SK-N-SH treated with all-trans-retinoic acid at 6 μM for 48 hours (cell line): ENCODE measurements at regions not wholly inside any gene's neighbourhood (a gene's known extent, or its start where the extent isn't known, plus 50 kb on each side); places are given as distances from the start of the nearest gene placed in this dataset.

Experiments
- ATAC-seq: fragments of 200-7000 bp; cut with Tn5 transposase; 3 replicates; pipeline ENCODE4 v1.9.1; 2020; ENCODE audit warnings: mild to moderate bottlenecking, moderate library complexity
- ARNTL ChIP-seq: fragments of 450-650 bp; formaldehyde crosslinking; IDR thresholded peaks from 2 replicates; pipeline ENCODE4 v1.5.0; 2020; ENCODE audit warnings: low read depth, mild to moderate bottlenecking, moderate library complexity, borderline replicate concordance
- ESRRG ChIP-seq: fragments of 250-450 bp; sonication (Bioruptor Pico); IDR thresholded peaks from 2 replicates; pipeline ENCODE4 v1.6.1; 2021; ENCODE audit warnings: mild to moderate bottlenecking
- GLIS3 ChIP-seq: fragments of 250-450 bp; sonication (Bioruptor Pico); IDR thresholded peaks from 2 replicates; pipeline ENCODE4 v1.5.0; 2020; ENCODE audit warnings: mild to moderate bottlenecking, moderate library complexity
- ISL1 ChIP-seq: fragments of 250-450 bp; sonication (Bioruptor Pico); IDR thresholded peaks from 2 replicates; pipeline ENCODE4 v2.1.2; 2022; ENCODE audit warnings: mild to moderate bottlenecking, moderate library complexity
- OSR1 ChIP-seq: fragments of 250-450 bp; sonication (Bioruptor Pico); IDR thresholded peaks from 2 replicates; pipeline ENCODE4 v1.8.0; 2022; ENCODE audit warnings: moderate library complexity, mild to moderate bottlenecking, inconsistent platforms
- PPARA ChIP-seq: fragments of 250-450 bp; sonication (Bioruptor Pico); IDR thresholded peaks from 2 replicates; pipeline ENCODE4 v1.5.0; 2020; ENCODE audit warnings: mild to moderate bottlenecking, borderline replicate concordance
- SNAI2 ChIP-seq: fragments of 250-450 bp; sonication (Bioruptor Pico); IDR thresholded peaks from 2 replicates; pipeline ENCODE4 v1.5.0; 2020; ENCODE audit warnings: mild to moderate bottlenecking, moderate library complexity
- TCF4 ChIP-seq: fragments of 250-450 bp; sonication (Bioruptor Pico); IDR thresholded peaks from 2 replicates; pipeline ENCODE4 v1.8.0; 2021; ENCODE audit warnings: mild to moderate bottlenecking, moderate library complexity, borderline replicate concordance
- TOX ChIP-seq: fragments of 250-450 bp; sonication (Bioruptor Pico); IDR thresholded peaks from 2 replicates; pipeline ENCODE4 v1.8.0; 2021; ENCODE audit warnings: mild to moderate bottlenecking, moderate library complexity, borderline replicate concordance
- ZC3H10 ChIP-seq: fragments of 250-450 bp; sonication (Bioruptor Pico); IDR thresholded peaks from 2 replicates; pipeline ENCODE4 v1.5.1; 2021; ENCODE audit warnings: mild to moderate bottlenecking, moderate library complexity
- ZFP3 ChIP-seq: fragments of 250-450 bp; sonication (Bioruptor Pico); IDR thresholded peaks from 2 replicates; pipeline ENCODE4 v1.5.0; 2020; ENCODE audit warnings: mild to moderate bottlenecking, moderate library complexity
- ZFP30 ChIP-seq: fragments of 450-650 bp; formaldehyde crosslinking; IDR thresholded peaks from 2 replicates; pipeline ENCODE4 v1.5.0; 2022; ENCODE audit warnings: mild to moderate bottlenecking, moderate library complexity
- ZNF565 ChIP-seq: fragments of 450-650 bp; formaldehyde crosslinking; conservative IDR thresholded peaks from 2 replicates; pipeline ENCODE4 v1.5.0; 2020; ENCODE audit warnings: low read depth, mild to moderate bottlenecking, moderate library complexity
- ZNF70 ChIP-seq: fragments of 450-650 bp; formaldehyde crosslinking; IDR thresholded peaks from 2 replicates; pipeline ENCODE4 v1.5.0; 2020; ENCODE audit warnings: mild to moderate bottlenecking, moderate library complexity
- TF ChIP-seq, protein P1 (sequence below): fragments of 250-450 bp; sonication (Bioruptor Pico); IDR thresholded peaks from 2 replicates; pipeline ENCODE4 v1.5.0; 2020; ENCODE audit warnings: mild to moderate bottlenecking, moderate library complexity
- TF ChIP-seq, protein P2 (sequence below): fragments of 250-450 bp; sonication (Bioruptor Pico); IDR thresholded peaks from 2 replicates; pipeline ENCODE4 v1.5.1; 2020; ENCODE audit warnings: low read depth, mild to moderate bottlenecking, moderate library complexity
- TF ChIP-seq, protein P3 (sequence below): fragments of 250-450 bp; sonication (Bioruptor Pico); IDR thresholded peaks from 2 replicates; pipeline ENCODE4 v1.8.0; 2021; ENCODE audit warnings: low read depth, mild to moderate bottlenecking, moderate library complexity, borderline replicate concordance
- TF ChIP-seq, protein P4 (sequence below): fragments of 250-450 bp; sonication (Bioruptor Pico); IDR thresholded peaks from 2 replicates; pipeline ENCODE4 v1.5.1; 2021; ENCODE audit warnings: mild to moderate bottlenecking, moderate library complexity
- TF ChIP-seq, protein P5 (sequence below): fragments of 250-450 bp; sonication (Bioruptor Pico); IDR thresholded peaks from 2 replicates; pipeline ENCODE4 v1.8.0; 2020; ENCODE audit warnings: mild to moderate bottlenecking, moderate library complexity, borderline replicate concordance

DNA sequence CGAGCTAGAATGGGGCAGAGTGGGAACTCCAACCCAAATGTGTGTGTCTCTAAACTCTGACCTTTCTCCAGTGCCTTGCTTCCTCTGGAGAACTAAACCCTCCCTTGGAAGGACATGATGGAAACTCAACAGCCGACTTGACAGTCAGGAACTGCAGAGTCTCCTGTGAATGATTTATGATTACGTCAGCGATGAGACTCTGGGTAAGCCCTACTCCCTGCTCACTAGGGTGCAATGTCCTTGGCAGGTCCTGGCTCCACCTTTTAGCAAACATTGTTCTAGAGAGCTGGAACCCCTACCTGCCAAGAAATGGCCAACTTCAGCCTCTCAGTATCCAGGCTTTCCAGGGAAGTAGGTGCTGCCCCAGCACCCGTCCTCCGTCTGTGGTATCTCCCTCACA lies 96.1 kb upstream of the CD82 start (continued):
- TF ChIP-seq, protein P1, sequence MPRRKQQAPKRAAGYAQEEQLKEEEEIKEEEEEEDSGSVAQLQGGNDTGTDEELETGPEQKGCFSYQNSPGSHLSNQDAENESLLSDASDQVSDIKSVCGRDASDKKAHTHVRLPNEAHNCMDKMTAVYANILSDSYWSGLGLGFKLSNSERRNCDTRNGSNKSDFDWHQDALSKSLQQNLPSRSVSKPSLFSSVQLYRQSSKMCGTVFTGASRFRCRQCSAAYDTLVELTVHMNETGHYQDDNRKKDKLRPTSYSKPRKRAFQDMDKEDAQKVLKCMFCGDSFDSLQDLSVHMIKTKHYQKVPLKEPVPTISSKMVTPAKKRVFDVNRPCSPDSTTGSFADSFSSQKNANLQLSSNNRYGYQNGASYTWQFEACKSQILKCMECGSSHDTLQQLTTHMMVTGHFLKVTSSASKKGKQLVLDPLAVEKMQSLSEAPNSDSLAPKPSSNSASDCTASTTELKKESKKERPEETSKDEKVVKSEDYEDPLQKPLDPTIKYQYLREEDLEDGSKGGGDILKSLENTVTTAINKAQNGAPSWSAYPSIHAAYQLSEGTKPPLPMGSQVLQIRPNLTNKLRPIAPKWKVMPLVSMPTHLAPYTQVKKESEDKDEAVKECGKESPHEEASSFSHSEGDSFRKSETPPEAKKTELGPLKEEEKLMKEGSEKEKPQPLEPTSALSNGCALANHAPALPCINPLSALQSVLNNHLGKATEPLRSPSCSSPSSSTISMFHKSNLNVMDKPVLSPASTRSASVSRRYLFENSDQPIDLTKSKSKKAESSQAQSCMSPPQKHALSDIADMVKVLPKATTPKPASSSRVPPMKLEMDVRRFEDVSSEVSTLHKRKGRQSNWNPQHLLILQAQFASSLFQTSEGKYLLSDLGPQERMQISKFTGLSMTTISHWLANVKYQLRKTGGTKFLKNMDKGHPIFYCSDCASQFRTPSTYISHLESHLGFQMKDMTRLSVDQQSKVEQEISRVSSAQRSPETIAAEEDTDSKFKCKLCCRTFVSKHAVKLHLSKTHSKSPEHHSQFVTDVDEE (CRISPR knock-in tag), result no peak
- TF ChIP-seq, all 23 proteins: peak for 0

DNA sequence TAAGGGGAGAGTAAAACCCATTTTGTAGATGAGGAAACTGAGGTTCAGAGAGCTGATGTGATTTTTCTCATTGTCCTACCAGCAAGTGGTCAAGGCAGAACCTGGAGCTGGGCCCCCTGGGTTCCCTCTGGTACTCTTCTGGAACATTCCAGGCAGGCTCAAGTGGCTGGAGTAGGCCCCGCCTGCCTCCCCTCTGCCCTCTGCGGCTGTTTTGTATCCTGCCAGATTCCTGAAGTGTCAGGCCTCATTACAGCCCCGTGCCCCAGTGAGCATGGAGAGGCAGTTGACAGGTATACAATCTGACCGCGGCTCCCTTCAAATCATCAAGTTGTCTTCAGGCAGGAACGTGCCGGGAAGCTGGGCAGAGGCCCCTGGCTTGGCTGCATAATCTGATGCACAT lies 94.6 kb upstream of the CD82 start:
- TF ChIP-seq, protein P2, sequence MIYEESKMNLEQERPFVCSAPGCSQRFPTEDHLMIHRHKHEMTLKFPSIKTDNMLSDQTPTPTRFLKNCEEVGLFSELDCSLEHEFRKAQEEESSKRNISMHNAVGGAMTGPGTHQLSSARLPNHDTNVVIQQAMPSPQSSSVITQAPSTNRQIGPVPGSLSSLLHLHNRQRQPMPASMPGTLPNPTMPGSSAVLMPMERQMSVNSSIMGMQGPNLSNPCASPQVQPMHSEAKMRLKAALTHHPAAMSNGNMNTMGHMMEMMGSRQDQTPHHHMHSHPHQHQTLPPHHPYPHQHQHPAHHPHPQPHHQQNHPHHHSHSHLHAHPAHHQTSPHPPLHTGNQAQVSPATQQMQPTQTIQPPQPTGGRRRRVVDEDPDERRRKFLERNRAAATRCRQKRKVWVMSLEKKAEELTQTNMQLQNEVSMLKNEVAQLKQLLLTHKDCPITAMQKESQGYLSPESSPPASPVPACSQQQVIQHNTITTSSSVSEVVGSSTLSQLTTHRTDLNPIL (CRISPR knock-in tag), result no peak
- TF ChIP-seq GLIS3 (CRISPR knock-in tag) (no peak), PPARA (CRISPR knock-in tag) (no peak), TCF4 (CRISPR knock-in tag) (no peak), ARNTL (CRISPR knock-in tag) (no peak), ZFP30 (CRISPR knock-in tag) (no peak), SNAI2 (no peak), TOX (CRISPR knock-in tag) (no peak)
- TF ChIP-seq, protein P3, sequence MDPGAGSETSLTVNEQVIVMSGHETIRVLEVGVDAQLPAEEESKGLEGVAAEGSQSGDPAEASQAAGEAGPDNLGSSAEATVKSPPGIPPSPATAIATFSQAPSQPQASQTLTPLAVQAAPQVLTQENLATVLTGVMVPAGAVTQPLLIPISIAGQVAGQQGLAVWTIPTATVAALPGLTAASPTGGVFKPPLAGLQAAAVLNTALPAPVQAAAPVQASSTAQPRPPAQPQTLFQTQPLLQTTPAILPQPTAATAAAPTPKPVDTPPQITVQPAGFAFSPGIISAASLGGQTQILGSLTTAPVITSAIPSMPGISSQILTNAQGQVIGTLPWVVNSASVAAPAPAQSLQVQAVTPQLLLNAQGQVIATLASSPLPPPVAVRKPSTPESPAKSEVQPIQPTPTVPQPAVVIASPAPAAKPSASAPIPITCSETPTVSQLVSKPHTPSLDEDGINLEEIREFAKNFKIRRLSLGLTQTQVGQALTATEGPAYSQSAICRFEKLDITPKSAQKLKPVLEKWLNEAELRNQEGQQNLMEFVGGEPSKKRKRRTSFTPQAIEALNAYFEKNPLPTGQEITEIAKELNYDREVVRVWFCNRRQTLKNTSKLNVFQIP, result no peak
- TF ChIP-seq, protein P4, sequence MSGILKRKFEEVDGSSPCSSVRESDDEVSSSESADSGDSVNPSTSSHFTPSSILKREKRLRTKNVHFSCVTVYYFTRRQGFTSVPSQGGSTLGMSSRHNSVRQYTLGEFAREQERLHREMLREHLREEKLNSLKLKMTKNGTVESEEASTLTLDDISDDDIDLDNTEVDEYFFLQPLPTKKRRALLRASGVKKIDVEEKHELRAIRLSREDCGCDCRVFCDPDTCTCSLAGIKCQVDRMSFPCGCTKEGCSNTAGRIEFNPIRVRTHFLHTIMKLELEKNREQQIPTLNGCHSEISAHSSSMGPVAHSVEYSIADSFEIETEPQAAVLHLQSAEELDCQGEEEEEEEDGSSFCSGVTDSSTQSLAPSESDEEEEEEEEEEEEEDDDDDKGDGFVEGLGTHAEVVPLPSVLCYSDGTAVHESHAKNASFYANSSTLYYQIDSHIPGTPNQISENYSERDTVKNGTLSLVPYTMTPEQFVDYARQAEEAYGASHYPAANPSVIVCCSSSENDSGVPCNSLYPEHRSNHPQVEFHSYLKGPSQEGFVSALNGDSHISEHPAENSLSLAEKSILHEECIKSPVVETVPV (CRISPR knock-in tag), result no peak
- ATAC-seq, result no peak

DNA sequence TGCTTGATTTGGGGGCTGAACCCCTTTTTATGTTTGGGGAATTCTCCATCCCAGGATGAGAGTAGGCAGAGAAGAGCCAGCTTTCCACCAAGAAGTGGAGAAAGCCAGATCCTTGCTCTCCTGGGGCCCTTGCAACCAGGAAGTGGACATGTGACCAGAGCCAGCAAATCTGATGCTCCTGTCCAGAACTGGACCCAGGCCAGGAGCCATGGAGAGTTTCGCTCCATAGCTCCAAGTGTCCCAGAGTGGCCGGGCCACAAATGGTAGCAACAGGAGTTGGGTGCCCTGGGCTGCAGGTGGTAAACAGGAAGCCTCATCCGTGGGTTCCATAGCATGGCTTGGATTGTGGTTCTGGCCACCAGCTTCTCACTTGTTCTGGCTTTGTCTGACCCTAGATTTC lies 93.9 kb upstream of the CD82 start:
- TF ChIP-seq, protein P5, sequence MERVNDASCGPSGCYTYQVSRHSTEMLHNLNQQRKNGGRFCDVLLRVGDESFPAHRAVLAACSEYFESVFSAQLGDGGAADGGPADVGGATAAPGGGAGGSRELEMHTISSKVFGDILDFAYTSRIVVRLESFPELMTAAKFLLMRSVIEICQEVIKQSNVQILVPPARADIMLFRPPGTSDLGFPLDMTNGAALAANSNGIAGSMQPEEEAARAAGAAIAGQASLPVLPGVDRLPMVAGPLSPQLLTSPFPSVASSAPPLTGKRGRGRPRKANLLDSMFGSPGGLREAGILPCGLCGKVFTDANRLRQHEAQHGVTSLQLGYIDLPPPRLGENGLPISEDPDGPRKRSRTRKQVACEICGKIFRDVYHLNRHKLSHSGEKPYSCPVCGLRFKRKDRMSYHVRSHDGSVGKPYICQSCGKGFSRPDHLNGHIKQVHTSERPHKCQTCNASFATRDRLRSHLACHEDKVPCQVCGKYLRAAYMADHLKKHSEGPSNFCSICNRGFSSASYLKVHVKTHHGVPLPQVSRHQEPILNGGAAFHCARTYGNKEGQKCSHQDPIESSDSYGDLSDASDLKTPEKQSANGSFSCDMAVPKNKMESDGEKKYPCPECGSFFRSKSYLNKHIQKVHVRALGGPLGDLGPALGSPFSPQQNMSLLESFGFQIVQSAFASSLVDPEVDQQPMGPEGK, result no peak
- no peak for ATAC-seq

DNA sequence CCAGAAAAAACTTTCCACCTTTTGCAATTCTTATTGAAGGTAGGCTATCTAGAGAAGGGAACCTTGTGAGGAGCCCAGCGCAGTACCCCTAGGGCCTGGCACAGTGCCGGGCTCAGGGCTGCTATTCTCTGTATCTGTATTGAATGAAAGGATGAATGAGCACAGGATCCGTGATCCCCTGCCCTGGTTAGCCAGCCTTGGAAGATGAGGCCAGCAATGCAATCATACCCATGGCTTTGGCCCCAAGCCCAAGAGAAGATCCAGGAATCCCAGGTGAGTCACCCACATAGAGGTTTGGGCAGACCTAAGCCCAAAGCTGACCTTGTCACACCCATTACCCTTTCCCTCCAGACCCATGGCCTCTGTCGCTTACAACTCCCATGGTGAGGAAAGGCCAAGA lies 92.5 kb upstream of the CD82 start:
- TF ChIP-seq ZNF565 (CRISPR knock-in tag) (no peak), ESRRG (no peak), OSR1 (no peak), ZFP3 (CRISPR knock-in tag) (no peak), PPARA (CRISPR knock-in tag) (no peak), ZNF70 (CRISPR knock-in tag) (no peak), ISL1 (CRISPR knock-in tag) (no peak), GLIS3 (CRISPR knock-in tag) (no peak), ARNTL (CRISPR knock-in tag) (no peak), ZC3H10 (CRISPR knock-in tag) (no peak), TOX (CRISPR knock-in tag) (no peak)
- TF ChIP-seq, protein P2 (CRISPR knock-in tag), result no peak
- TF ChIP-seq, protein P4 (CRISPR knock-in tag), result no peak
- TF ChIP-seq, protein P3, result no peak
- ATAC-seq, result no peak
